ENCODE measurements at regions not wholly inside any gene's neighbourhood (a gene's known extent, or its start where the extent isn't known, plus 50 kb on each side); places are given as distances from the start of the nearest gene placed in this dataset.
"Not testable (repeated sequence)": the region's sequence is repeated elsewhere in the genome, so short reads cannot be mapped to it uniquely, and the experiment has no call there.

- peaks cover 10% of the 10 kb centered on the region; the same call in 1 of the 2 replicates for H3K4me1 ChIP-seq (ENCODE audit: insufficient read depth, low read length)
- H3K9me3 ChIP-seq (ENCODE audit: control insufficient read depth, insufficient read depth, low read length): no peaks in the 10 kb centered on the region
- H3K36me3 ChIP-seq (ENCODE audit: insufficient read depth, low read length): no peaks in the 10 kb centered on the region
- H3K9ac ChIP-seq (ENCODE audit: low read depth, low read length): no peak overlapping the region
These were observed 195.9 kb upstream of the SESN3 start for GRCh38 chr11:95426823-95427462.

GRCh38 chr11:95419915-95420314 lies 188.9 kb upstream of the SESN3 start:
- Histone ChIP-seq H3K36me3 (ENCODE audit: insufficient read depth, low read length) (no peaks in the 10 kb centered on the region), H3K9ac (ENCODE audit: low read depth, low read length) (no peak overlapping the region), H3K4me1 (ENCODE audit: insufficient read depth, low read length) (no peaks in the 10 kb centered on the region), H3K9me3 (ENCODE audit: control insufficient read depth, insufficient read depth, low read length) (no peaks in the 10 kb centered on the region)

DNA sequence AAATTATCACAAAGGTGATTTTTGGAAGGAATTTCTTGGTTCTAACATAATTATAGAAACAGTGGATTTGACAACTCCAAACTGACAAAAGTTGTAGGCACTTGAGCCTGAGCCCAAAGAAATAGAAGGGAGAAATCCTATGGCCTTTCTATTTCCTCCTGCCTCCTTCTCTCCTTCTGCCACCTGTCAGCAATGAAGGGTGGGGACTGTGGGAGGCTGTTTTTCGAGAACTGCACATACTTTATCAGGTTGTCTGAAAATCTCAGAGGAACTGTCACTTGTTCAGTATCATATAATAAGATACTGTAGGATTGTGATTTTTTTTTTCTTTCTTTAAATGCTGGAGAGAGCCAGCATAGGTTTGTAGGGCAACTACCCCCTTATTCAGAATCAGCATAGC lies 187.9 kb upstream of the SESN3 start:
- no peaks in the 10 kb centered on the region for H3K4me1 ChIP-seq (ENCODE audit: insufficient read depth, low read length)
- no peaks in the 10 kb centered on the region for H3K36me3 ChIP-seq (ENCODE audit: insufficient read depth, low read length)
- no peaks in the 10 kb centered on the region for H3K9me3 ChIP-seq (ENCODE audit: control insufficient read depth, insufficient read depth, low read length)
- no peak overlapping the region for H3K9ac ChIP-seq (ENCODE audit: low read depth, low read length)

DNA sequence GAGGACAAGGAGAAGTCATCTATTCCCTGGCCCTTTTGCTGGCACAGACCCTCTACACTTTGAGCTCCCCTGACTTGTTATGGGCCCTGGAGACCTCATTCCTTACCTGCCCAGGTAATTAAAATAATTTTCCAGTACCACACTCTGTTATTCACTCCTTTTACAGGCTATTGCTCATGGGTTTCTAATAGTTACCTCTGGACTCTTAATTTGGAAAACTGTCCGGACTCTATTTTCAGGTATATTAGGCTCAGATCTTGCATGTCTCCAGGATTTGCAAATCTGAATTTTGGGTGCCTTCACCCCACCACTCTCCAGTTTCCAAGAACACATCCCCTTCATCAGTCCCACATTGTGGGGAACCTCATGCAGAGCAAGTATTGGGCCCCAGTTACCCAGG lies 186.8 kb upstream of the SESN3 start:
- Histone ChIP-seq H3K9ac (ENCODE audit: low read depth, low read length) (no peak overlapping the region), H3K4me1 (ENCODE audit: insufficient read depth, low read length) (no peaks in the 10 kb centered on the region), H3K9me3 (ENCODE audit: control insufficient read depth, insufficient read depth, low read length) (no peaks in the 10 kb centered on the region), H3K36me3 (ENCODE audit: insufficient read depth, low read length) (no peaks in the 10 kb centered on the region)

- H3K9ac ChIP-seq (ENCODE audit: low read depth, low read length): no peak overlapping the region
- H3K4me1 ChIP-seq (ENCODE audit: insufficient read depth, low read length): peaks cover 6% of the 10 kb centered on the region; the same call in 1 of the 2 replicates
- H3K9me3 ChIP-seq (ENCODE audit: control insufficient read depth, insufficient read depth, low read length): no peaks in the 10 kb centered on the region
- H3K36me3 ChIP-seq (ENCODE audit: insufficient read depth, low read length): no peaks in the 10 kb centered on the region
These were observed 184.9 kb upstream of the SESN3 start for GRCh38 chr11:95415837-95416304.

- H3K36me3 ChIP-seq (ENCODE audit: insufficient read depth, low read length): no peaks in the 10 kb centered on the region
- no peaks in the 10 kb centered on the region for H3K9me3 ChIP-seq (ENCODE audit: control insufficient read depth, insufficient read depth, low read length)
- H3K9ac ChIP-seq (ENCODE audit: low read depth, low read length): no peak overlapping the region
- peaks cover 6% of the 10 kb centered on the region; the same call in 1 of the 2 replicates for H3K4me1 ChIP-seq (ENCODE audit: insufficient read depth, low read length)
These were observed 183.2 kb upstream of the SESN3 start for GRCh38 chr11:95414217-95414616.

GRCh38 chr11:95413761-95414160 lies 182.8 kb upstream of the SESN3 start:
- Histone ChIP-seq H3K9me3 (ENCODE audit: control insufficient read depth, insufficient read depth, low read length) (no peaks in the 10 kb centered on the region), H3K4me1 (ENCODE audit: insufficient read depth, low read length) (peaks cover 6% of the 10 kb centered on the region; the same call in 1 of the 2 replicates), H3K9ac (ENCODE audit: low read depth, low read length) (no peak overlapping the region), H3K36me3 (ENCODE audit: insufficient read depth, low read length) (no peaks in the 10 kb centered on the region)

DNA sequence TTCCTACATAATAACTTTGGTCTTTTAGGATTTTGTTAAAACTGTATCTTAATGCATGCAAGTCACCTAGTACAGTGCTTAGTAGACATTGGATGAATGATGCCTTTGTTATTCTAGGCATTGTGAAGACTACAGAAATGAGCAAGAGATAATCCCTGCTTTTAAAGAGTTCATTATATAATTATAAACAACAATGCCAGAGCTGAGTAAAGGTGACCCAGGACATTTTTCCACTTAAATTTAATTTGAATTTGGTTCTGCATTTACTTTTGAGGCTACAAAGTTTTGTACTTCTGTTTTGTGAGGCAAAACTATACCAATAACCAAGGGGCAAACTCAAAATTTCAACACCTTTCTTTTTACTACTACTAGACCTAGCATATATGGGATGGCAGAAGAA lies 182.0 kb upstream of the SESN3 start:
- H3K9me3 ChIP-seq (ENCODE audit: control insufficient read depth, insufficient read depth, low read length): no peaks in the 10 kb centered on the region
- peaks cover 6% of the 10 kb centered on the region; the same call in 1 of the 2 replicates for H3K4me1 ChIP-seq (ENCODE audit: insufficient read depth, low read length)
- H3K36me3 ChIP-seq (ENCODE audit: insufficient read depth, low read length): no peaks in the 10 kb centered on the region
- H3K9ac ChIP-seq (ENCODE audit: low read depth, low read length): no peak overlapping the region

- peaks cover 6% of the 10 kb centered on the region; the same call in 1 of the 2 replicates for H3K4me1 ChIP-seq (ENCODE audit: insufficient read depth, low read length)
- no peaks in the 10 kb centered on the region for H3K9me3 ChIP-seq (ENCODE audit: control insufficient read depth, insufficient read depth, low read length)
These were observed 181.1 kb upstream of the SESN3 start for GRCh38 chr11:95412074-95412473.

DNA sequence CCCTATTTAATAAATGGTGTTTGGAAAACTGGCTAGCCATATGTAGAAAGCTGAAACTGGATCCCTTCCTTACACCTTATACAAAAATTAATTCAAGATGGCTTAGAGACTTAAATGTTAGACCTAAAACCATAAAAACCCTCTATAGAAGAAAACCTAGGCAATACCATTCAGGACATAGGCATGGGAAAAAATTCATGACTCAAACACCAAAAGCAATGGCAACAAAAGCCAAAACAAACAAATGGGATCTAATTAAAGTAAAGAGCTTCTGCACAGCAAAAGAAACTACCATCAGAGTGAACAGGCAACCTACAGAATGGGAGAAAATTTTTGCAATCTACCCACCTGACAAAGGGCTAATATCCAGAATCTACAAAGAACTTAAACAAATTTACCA lies 179.7 kb upstream of the SESN3 start:
- H3K36me3 ChIP-seq (ENCODE audit: insufficient read depth, low read length); H3K9ac ChIP-seq (ENCODE audit: low read depth, low read length); H3K9me3 ChIP-seq (ENCODE audit: control insufficient read depth, insufficient read depth, low read length); H3K4me1 ChIP-seq (ENCODE audit: insufficient read depth, low read length): not testable (repeated sequence)

More at GRCh38 chr11:95412074-95412473, 181.1 kb upstream of the SESN3 start:
- H3K9ac ChIP-seq (ENCODE audit: low read depth, low read length): no peak overlapping the region
- H3K36me3 ChIP-seq (ENCODE audit: insufficient read depth, low read length): no peaks in the 10 kb centered on the region

DNA sequence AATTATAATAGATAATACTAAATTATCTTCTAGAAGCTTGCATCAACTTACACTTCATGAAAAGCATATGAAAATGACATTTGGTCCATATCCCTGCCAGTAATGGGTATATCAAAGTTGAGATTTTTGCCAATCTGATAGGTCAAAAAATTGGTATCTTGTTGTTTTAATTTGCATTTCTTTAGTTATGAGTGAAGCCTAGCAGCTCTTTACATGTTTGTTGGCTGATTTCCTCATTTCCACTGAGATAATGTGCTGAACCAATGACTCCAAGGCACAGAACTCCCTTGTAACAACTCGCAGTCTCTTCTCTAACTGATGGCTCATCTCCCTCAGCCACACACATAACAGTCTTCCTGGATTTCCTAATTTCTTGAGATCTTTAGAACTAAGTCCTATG lies 175.3 kb upstream of the SESN3 start:
- Histone ChIP-seq H3K9ac (ENCODE audit: low read depth, low read length) (no peak overlapping the region), H3K4me1 (ENCODE audit: insufficient read depth, low read length) (no peaks in the 10 kb centered on the region), H3K36me3 (ENCODE audit: insufficient read depth, low read length) (no peaks in the 10 kb centered on the region), H3K9me3 (ENCODE audit: control insufficient read depth, insufficient read depth, low read length) (no peaks in the 10 kb centered on the region)

DNA sequence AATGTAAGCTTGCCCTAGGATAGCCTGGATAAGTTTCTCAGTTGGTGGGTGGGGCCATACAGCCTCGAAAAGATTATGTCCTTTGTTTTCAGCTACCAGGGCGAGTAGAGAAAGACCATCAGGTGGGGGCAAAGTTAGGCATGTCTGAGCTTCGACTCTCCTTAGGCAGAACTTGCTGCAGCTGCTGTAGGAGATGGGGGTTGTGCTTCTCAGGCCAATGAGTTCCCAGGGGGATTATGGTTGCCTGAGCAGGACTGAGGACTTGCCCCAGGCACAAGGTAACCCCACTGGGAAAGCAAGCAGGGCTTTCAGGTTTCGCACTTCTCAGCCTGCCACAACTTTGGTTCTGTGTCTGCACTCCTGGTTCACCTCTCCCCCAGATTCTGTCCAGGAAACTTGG lies 173.4 kb upstream of the SESN3 start:
- Histone ChIP-seq H3K36me3 (ENCODE audit: insufficient read depth, low read length) (no peaks in the 10 kb centered on the region), H3K9ac (ENCODE audit: low read depth, low read length) (no peak overlapping the region)

GRCh38 chr11:95398437-95399112 lies 167.6 kb upstream of the SESN3 start:
- Histone ChIP-seq H3K4me1 (ENCODE audit: insufficient read depth, low read length) (no peaks in the 10 kb centered on the region), H3K9ac (ENCODE audit: low read depth, low read length) (no peak overlapping the region), H3K9me3 (ENCODE audit: control insufficient read depth, insufficient read depth, low read length) (no peaks in the 10 kb centered on the region), H3K36me3 (ENCODE audit: insufficient read depth, low read length) (no peaks in the 10 kb centered on the region)

More for the DNA sequence above, 173.4 kb upstream of the SESN3 start:
- no peaks in the 10 kb centered on the region for H3K4me1 ChIP-seq (ENCODE audit: insufficient read depth, low read length)
- no peaks in the 10 kb centered on the region for H3K9me3 ChIP-seq (ENCODE audit: control insufficient read depth, insufficient read depth, low read length)

- H3K9ac ChIP-seq (ENCODE audit: low read depth, low read length): no peak overlapping the region
- H3K9me3 ChIP-seq (ENCODE audit: control insufficient read depth, insufficient read depth, low read length): no peaks in the 10 kb centered on the region
- no peaks in the 10 kb centered on the region for H3K36me3 ChIP-seq (ENCODE audit: insufficient read depth, low read length)
- H3K4me1 ChIP-seq (ENCODE audit: insufficient read depth, low read length): no peaks in the 10 kb centered on the region
These were observed 161.6 kb upstream of the SESN3 start for GRCh38 chr11:95392644-95393043.

DNA sequence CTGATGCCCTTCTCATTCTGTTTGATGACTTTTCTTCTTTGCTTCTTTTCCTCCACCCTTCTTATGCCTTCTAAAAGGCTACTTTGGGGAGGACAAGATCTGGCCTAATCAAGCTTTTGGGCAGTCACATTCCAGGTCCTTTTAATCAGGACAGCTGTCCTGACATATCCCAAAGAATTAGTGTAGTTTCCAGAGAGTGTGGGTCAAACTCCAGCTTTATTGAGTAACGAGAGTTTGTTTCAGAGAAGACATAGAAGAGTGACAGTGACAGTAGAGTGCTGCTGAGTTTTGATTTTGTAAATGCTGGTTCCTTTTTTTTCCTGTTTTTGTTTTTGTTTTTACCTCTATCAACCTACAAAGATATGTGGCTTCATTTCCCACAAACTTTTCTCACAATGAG lies 158.4 kb upstream of the SESN3 start:
- no peaks in the 10 kb centered on the region for H3K4me1 ChIP-seq (ENCODE audit: insufficient read depth, low read length)
- H3K36me3 ChIP-seq (ENCODE audit: insufficient read depth, low read length): no peaks in the 10 kb centered on the region
- H3K9ac ChIP-seq (ENCODE audit: low read depth, low read length): no peak overlapping the region
- H3K9me3 ChIP-seq (ENCODE audit: control insufficient read depth, insufficient read depth, low read length): no peaks in the 10 kb centered on the region

Data from ES-I3 (cell line).